Common myeloid progenitor, CD34-positive (primary cell): ENCODE measurements at regions not wholly inside any gene's neighbourhood (a gene's known extent, or its start where the extent isn't known, plus 50 kb on each side); places are given as distances from the start of the nearest gene placed in this dataset.
A peak's percentile ranks its signal among the peaks of the same experiment; 100 is the strongest.

Experiments
- CTCF ChIA-PET: fragments of 350-600 bp; sonication (Branson Sonifier 250); formaldehyde crosslinking; loops from one replicate; lab custom pipeline; 2021; ENCODE audit warnings: antibody characterized with exemption; lab: Charles Lee
- POLR2A ChIA-PET: fragments of 350-600 bp; sonication (Branson Sonifier 250); formaldehyde crosslinking; loops from one replicate; lab custom pipeline; 2021; ENCODE audit warnings: antibody characterized with exemption; lab: Charles Lee
- DNase-seq, 3 donors: peaks; one replicate each; pipeline versions ENCODE4 v3.0.0 to v3.0.0-alpha.2; 2013
- H3K27ac ChIP-seq, 2 experiments: 1 replicate in 1 of 2; 2 replicates in 1 of 2; pipeline ENCODE4 v1.7.0; 2013; ENCODE audit warnings: inconsistent platforms in 2 of 2, low read length in 2 of 2, mild to moderate bottlenecking in 2 of 2, low read depth in 1 of 2, moderate library complexity in 1 of 2; ENCODE audit not compliant: severe bottlenecking in 2 of 2, insufficient read depth in 1 of 2, poor library complexity in 1 of 2
- H3K27me3 ChIP-seq, 5 experiments: replicated peaks in 2 of 5; 1 replicate in 3 of 5; 2 replicates in 2 of 5; pipeline versions ENCODE4 v1.6.1 to v1.7.0; 2013; ENCODE audit warnings: low read length in 4 of 5, mild to moderate bottlenecking in 2 of 5, moderate library complexity in 2 of 5, inconsistent platforms in 1 of 5; ENCODE audit not compliant: insufficient read depth in 5 of 5, control insufficient read depth in 4 of 5
- H3K36me3 ChIP-seq, 4 experiments: 1 replicate in 2 of 4; 2 replicates in 2 of 4; pipeline versions ENCODE4 v1.6.1 to v1.7.0; 2013; ENCODE audit warnings: low read length in 3 of 4, control low read depth in 1 of 4, mild to moderate bottlenecking in 1 of 4; ENCODE audit not compliant: control insufficient read depth in 4 of 4, insufficient read depth in 4 of 4
- H3K4me1 ChIP-seq, 4 experiments: 1 replicate in 3 of 4; 2 replicates in 1 of 4; pipeline versions ENCODE4 v1.6.1 to v1.7.1; 2013; ENCODE audit warnings: low read length in 3 of 4, mild to moderate bottlenecking in 3 of 4, control low read depth in 1 of 4, inconsistent platforms in 1 of 4, moderate library complexity in 1 of 4; ENCODE audit not compliant: control insufficient read depth in 4 of 4, insufficient read depth in 4 of 4; ENCODE audit errors: control extremely low read depth in 1 of 4
- H3K4me3 ChIP-seq, 7 experiments: 1 replicate in 4 of 7; 2 replicates in 3 of 7; pipeline versions ENCODE4 v1.5.1 to v1.7.0; 2013; ENCODE audit warnings: mild to moderate bottlenecking in 7 of 7, low read length in 6 of 7, moderate library complexity in 6 of 7, inconsistent platforms in 2 of 7, low read depth in 2 of 7, control low read depth in 1 of 7; ENCODE audit not compliant: insufficient read depth in 4 of 7, control insufficient read depth in 1 of 7; ENCODE audit errors: extremely low read depth in 1 of 7
- H3K9me3 ChIP-seq, 5 experiments: 1 replicate in 4 of 5; 2 replicates in 1 of 5; pipeline versions ENCODE4 v1.6.1 to v1.7.1; 2013; ENCODE audit warnings: low read length in 4 of 5, mild to moderate bottlenecking in 2 of 5, inconsistent platforms in 1 of 5, low read depth in 1 of 5, moderate library complexity in 1 of 5; ENCODE audit not compliant: control insufficient read depth in 4 of 5, insufficient read depth in 2 of 5; ENCODE audit errors: control extremely low read depth in 1 of 5
- WGBS: methylation state at CpG from one replicate; pipeline ENCODE4 v1.1.5; 2013; ENCODE audit not compliant: insufficient coverage; 5-methylcytosine and 5-hydroxymethylcytosine counted together

DNA sequence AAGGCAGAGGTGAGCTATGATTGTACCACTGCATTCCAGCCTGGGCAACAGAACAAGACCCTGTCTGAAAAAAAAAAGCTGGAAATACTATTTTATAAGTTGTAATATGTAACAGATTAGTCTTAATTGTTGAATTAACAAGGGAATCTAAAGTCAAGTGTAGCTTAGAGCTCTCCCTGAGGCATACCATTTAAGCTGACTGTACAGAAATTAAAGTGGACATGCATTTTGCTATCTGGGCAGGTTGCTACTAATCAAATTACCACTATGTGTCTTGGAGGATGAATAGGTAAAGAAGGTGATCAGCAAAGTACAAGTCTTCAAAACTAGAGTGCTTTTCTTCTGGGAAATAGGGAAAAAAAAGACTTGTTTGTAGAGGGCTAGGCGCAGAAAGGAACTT is 205.3 kb upstream of the JADE1 start:
- CTCF ChIA-PET: interaction anchor here (1.0 kb wide), 1 partner anchor 18 kb away, joined by 3 read pairs; no protein-coding TSS in a partner anchor
- no peaks in the 10 kb centered on the region for H3K36me3 ChIP-seq
- H3K4me1 ChIP-seq: no peaks in the 10 kb centered on the region
- H3K4me3 ChIP-seq: no peak overlapping the region
- no peaks in the 10 kb centered on the region for H3K27me3 ChIP-seq
- no peaks in the 10 kb centered on the region for H3K9me3 ChIP-seq
- WGBS: 100% methylated on average over 1 of the region's 1 CpG
- POLR2A ChIA-PET: no interaction called here
- no peak overlapping the region for H3K27ac ChIP-seq
- DNase-seq: no peak

- no peaks in the 10 kb centered on the region for H3K4me1 ChIP-seq
- DNase-seq: no peak
- no peaks in the 10 kb centered on the region for H3K36me3 ChIP-seq
- H3K27ac ChIP-seq: no peak overlapping the region
- H3K9me3 ChIP-seq: no peaks in the 10 kb centered on the region
- WGBS: 100% methylated on average over 2 of the region's 2 CpGs
- POLR2A ChIA-PET: no interaction called here
- H3K27me3 ChIP-seq: no peaks in the 10 kb centered on the region
- no peak overlapping the region for H3K4me3 ChIP-seq
- CTCF ChIA-PET: no interaction called here
Observed at GRCh38 chr4:128603081-128603480, 206.4 kb upstream of the JADE1 start.

DNA sequence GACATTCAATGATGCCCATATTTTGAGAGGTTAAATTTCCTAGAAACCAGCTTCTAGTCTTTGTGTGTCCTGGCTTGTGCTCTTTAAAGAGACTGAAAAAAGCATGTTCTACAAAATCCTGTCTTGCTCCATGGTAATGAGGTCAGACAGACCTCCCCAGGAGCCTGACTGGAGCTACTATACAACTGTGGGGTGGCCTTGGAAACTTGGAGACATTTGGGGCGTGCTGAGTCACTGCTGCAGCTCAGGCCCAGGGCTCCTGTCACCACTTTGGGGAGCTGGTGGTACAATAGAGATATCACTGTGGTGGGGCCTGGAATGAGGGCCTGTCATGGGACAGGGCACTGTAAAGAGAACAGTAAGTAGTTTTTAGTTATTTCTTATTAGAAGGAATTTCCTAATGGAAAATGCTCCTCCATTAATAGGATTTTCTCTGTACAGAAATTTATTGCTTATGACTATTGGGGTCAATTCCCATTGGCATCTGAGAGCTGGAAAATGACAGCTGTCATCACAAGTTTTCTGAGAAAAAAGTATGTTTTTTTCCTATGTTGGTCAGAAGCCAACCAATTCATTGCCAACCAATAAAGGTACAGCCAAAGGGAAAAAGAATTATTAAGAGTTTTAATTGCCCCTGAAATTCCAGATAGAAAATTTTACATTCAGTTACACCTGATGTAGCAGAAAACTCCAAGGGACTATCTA is 207.4 kb upstream of the JADE1 start:
- DNase-seq: peak in 1 of 3 donors; percentile 2
- H3K36me3 ChIP-seq: no peaks in the 10 kb centered on the region
- H3K27me3 ChIP-seq: no peaks in the 10 kb centered on the region
- H3K4me1 ChIP-seq: no peaks in the 10 kb centered on the region
- no peak overlapping the region for H3K27ac ChIP-seq
- H3K4me3 ChIP-seq: no peak overlapping the region
- ChIA-PET CTCF (no interaction called here), POLR2A (no interaction called here)
- no peaks in the 10 kb centered on the region for H3K9me3 ChIP-seq
- no CpG with 5 or more reads among the region's 1 CpG for WGBS

DNA sequence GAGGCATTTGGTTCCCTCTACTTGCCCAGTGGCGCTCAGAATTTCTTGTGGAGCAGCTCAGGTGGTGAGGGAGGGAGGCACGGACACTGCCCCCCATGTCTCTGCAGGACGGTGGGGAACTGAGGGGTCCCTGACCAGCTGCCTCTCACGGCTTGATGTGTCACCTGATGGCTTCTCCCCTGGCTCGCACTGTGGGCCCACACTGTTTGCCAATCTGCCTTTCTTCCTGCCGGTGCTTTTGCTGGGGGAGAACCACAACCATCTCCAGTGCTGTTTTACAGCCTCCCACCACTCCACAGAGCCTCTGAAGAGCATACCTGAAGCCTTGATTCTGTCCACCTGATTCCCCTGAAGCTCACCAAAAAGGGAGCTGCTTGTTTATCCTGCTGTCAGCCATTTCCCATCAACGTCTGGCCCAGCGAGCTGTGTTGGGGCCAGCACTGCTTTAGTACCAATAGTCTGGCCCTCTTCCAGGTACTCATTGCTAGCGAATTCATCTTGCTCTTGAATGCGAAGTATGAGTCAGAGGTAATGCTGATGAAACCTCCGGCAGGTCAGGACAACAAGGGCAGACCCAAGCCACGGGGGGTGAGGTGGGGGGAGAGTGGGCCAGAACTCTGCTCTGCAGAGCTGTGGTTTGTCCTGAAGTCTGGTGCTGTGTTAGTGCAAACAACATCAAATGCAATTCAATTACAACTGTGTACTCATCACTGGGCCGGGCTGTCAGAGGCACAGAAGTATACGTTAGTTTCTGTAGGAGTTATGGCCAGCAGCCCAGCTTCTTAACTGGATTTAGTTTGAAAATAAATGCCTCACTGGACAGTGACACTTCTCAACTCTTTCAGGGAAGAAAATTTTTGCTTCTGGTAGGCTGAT is 208.3 kb upstream of the JADE1 start:
- H3K27ac ChIP-seq: no peak overlapping the region
- 88% methylated on average over 11 of the region's 14 CpGs for WGBS
- ChIA-PET POLR2A (no interaction called here), CTCF (no interaction called here)
- peaks cover 0 to under 1% (median 0%) of the 10 kb centered on the region in 5 experiments for H3K9me3 ChIP-seq
- H3K36me3 ChIP-seq: no peaks in the 10 kb centered on the region
- no peak for DNase-seq
- no peaks in the 10 kb centered on the region for H3K4me1 ChIP-seq
- no peak overlapping the region for H3K4me3 ChIP-seq
- H3K27me3 ChIP-seq: no peaks in the 10 kb centered on the region

DNA sequence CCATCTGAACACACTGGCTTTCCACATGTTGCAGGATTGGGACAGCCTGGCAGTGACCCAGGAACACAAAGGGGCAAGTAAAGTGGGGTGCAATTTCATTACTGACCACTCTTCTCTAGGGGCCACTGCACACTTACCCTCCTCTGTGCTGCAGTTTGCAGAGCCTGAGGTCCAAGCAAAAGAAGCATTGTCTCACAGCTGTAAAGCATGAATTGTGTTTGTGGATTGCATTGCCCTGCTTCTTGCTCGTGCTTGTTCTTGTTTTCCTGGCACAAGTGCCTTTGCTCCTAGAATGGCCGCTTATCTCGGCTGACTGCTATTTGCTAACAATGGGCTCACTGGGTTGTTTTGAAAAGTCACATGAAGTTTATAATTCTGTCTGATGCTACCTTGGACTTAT is 209.1 kb upstream of the JADE1 start:
- Histone ChIP-seq H3K36me3 (no peaks in the 10 kb centered on the region), H3K27me3 (no peaks in the 10 kb centered on the region), H3K4me3 (no peak overlapping the region), H3K9me3 (peaks cover 0 to 5% (median 0%) of the 10 kb centered on the region in 5 experiments), H3K27ac (no peak overlapping the region), H3K4me1 (no peaks in the 10 kb centered on the region)
- ChIA-PET POLR2A (no interaction called here), CTCF (no interaction called here)
- 100% methylated on average over 1 of the region's 3 CpGs for WGBS
- no peak for DNase-seq

GRCh38 chr4:128597500-128597899 is 212.0 kb upstream of the JADE1 start:
- H3K4me3 ChIP-seq: no peak overlapping the region
- H3K27ac ChIP-seq: no peak overlapping the region
- no peaks in the 10 kb centered on the region for H3K27me3 ChIP-seq
- no peaks in the 10 kb centered on the region for H3K36me3 ChIP-seq
- ChIA-PET CTCF (interaction anchor here (0.5 to 1.3 kb wide), 2 partner anchors 143 to 1185 kb away, joined by 3 read pairs; no protein-coding TSS in a partner anchor), POLR2A (no interaction called here)
- no peak for DNase-seq
- WGBS: 100% methylated on average over 2 of the region's 3 CpGs
- no peaks in the 10 kb centered on the region for H3K4me1 ChIP-seq
- peaks cover 0 to 5% (median 0%) of the 10 kb centered on the region in 5 experiments for H3K9me3 ChIP-seq

DNA sequence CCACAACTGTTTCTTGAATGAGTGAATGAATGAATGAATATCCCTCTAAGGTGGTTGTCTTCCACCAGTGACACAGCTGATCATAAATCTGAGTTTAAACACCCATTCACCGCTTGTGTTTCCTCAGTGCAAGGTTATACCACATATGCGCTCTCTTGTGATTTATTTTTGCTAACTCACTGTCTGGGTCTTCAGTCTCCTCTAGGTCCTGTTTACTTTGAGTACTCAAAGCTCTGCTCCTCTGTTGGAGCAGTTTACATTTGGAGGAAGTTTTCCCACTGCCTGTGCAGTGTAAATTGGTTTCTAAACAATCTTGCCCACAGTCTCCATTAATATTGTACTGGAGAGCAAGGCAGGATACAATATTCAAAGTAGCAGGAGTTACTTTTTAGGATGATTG is 212.6 kb upstream of the JADE1 start:
- peaks cover 0 to 5% (median 0%) of the 10 kb centered on the region in 5 experiments for H3K9me3 ChIP-seq
- H3K4me1 ChIP-seq: no peaks in the 10 kb centered on the region
- no peaks in the 10 kb centered on the region for H3K27me3 ChIP-seq
- ChIA-PET CTCF (no interaction called here), POLR2A (no interaction called here)
- no peak overlapping the region for H3K4me3 ChIP-seq
- no peaks in the 10 kb centered on the region for H3K36me3 ChIP-seq
- no peak for DNase-seq
- H3K27ac ChIP-seq: no peak overlapping the region
- 100% methylated on average over 1 of the region's 2 CpGs for WGBS
